Activated T-helper 2 cell treated with anti-CD3 and anti-CD28 coated beads, Interferon-gamma antibody, Interleukin-2, Interleukin-4, amounts not matched to agents 10 μg/mL and 5 μg/mL and 100 μg/mL, durations not matched to agents 14 hours and 24 hours and 36 hours (primary cell): ENCODE measurements at regions not wholly inside any gene's neighbourhood (a gene's known extent, or its start where the extent isn't known, plus 50 kb on each side); places are given as distances from the start of the nearest gene placed in this dataset.

Source experiments
- DNase-seq: peaks from one replicate; pipeline ENCODE4 v3.0.0; 2021; ENCODE audit warnings: low spot score
- H3K27ac Mint-ChIP-seq: one replicate; pipeline ENCODE4 v1.8.0; 2021; ENCODE audit warnings: mixed read lengths
- H3K27me3 Mint-ChIP-seq: one replicate; pipeline ENCODE4 v1.8.0; 2021; ENCODE audit warnings: low read depth, mixed read lengths
- H3K36me3 Mint-ChIP-seq: one replicate; pipeline ENCODE4 v1.8.0; 2021; ENCODE audit warnings: low read depth, mixed read lengths
- H3K4me1 Mint-ChIP-seq: one replicate; pipeline ENCODE4 v1.8.0; 2021; ENCODE audit warnings: low read depth, mixed read lengths
- H3K4me3 Mint-ChIP-seq: one replicate; pipeline ENCODE4 v1.8.0; 2021; ENCODE audit warnings: low read depth, mild to moderate bottlenecking, moderate library complexity, mixed read lengths
- H3K9me3 Mint-ChIP-seq: one replicate; pipeline ENCODE4 v1.8.0; 2021; ENCODE audit warnings: mixed read lengths
- intact Hi-C: fragments of 100-400 bp; cut with micrococcal nuclease; formaldehyde crosslinking; loops from one replicate; pipeline ENCODE4 v1.15.1; 2023

GRCh38 chr12:98172304-98172703, 343.1 kb upstream of the TMPO start:
- Mint-ChIP-seq H3K4me1 (no peaks in the 10 kb centered on the region), H3K27ac (no peak overlapping the region), H3K27me3 (no peaks in the 10 kb centered on the region), H3K36me3 (no peaks in the 10 kb centered on the region), H3K9me3 (no peaks in the 10 kb centered on the region), H3K4me3 (no peak overlapping the region)
- no peak for DNase-seq
- intact Hi-C loops = no loop called here

GRCh38 chr12:98172801-98173200, 342.6 kb upstream of the TMPO start:
- Mint-ChIP-seq H3K27ac (no peak overlapping the region), H3K4me1 (no peaks in the 10 kb centered on the region), H3K9me3 (no peaks in the 10 kb centered on the region), H3K27me3 (no peaks in the 10 kb centered on the region), H3K36me3 (no peaks in the 10 kb centered on the region), H3K4me3 (no peak overlapping the region)
- intact Hi-C loops = no loop called here
- no peak for DNase-seq

GRCh38 chr12:98173773-98174427, 341.5 kb upstream of the TMPO start:
- intact Hi-C loops = no loop called here
- Mint-ChIP-seq H3K27ac (no peak overlapping the region), H3K36me3 (no peaks in the 10 kb centered on the region), H3K4me3 (no peak overlapping the region), H3K4me1 (no peaks in the 10 kb centered on the region), H3K27me3 (no peaks in the 10 kb centered on the region), H3K9me3 (no peaks in the 10 kb centered on the region)
- no peak for DNase-seq

GRCh38 chr12:98174428-98174809, 341.0 kb upstream of the TMPO start:
- no peaks in the 10 kb centered on the region for H3K27me3 Mint-ChIP-seq
- no peak overlapping the region for H3K4me3 Mint-ChIP-seq
- H3K4me1 Mint-ChIP-seq = no peaks in the 10 kb centered on the region
- no peaks in the 10 kb centered on the region for H3K36me3 Mint-ChIP-seq
- H3K9me3 Mint-ChIP-seq = no peaks in the 10 kb centered on the region
- no peak overlapping the region for H3K27ac Mint-ChIP-seq
- intact Hi-C loops = no loop called here
- no peak for DNase-seq

GRCh38 chr12:98178126-98178525, 337.3 kb upstream of the TMPO start:
- no peaks in the 10 kb centered on the region for H3K4me1 Mint-ChIP-seq
- intact Hi-C loops = no loop called here
- DNase-seq = no peak
- no peaks in the 10 kb centered on the region for H3K27me3 Mint-ChIP-seq
- no peak overlapping the region for H3K27ac Mint-ChIP-seq
- H3K9me3 Mint-ChIP-seq = no peaks in the 10 kb centered on the region
- H3K4me3 Mint-ChIP-seq = no peak overlapping the region
- no peaks in the 10 kb centered on the region for H3K36me3 Mint-ChIP-seq

GRCh38 chr12:98179151-98179550, 336.2 kb upstream of the TMPO start:
- no peak for DNase-seq
- intact Hi-C loops = no loop called here
- H3K36me3 Mint-ChIP-seq = no peaks in the 10 kb centered on the region
- no peaks in the 10 kb centered on the region for H3K9me3 Mint-ChIP-seq
- no peak overlapping the region for H3K4me3 Mint-ChIP-seq
- no peaks in the 10 kb centered on the region for H3K4me1 Mint-ChIP-seq
- H3K27me3 Mint-ChIP-seq = no peaks in the 10 kb centered on the region
- H3K27ac Mint-ChIP-seq = no peak overlapping the region

GRCh38 chr12:98180603-98181002, 334.8 kb upstream of the TMPO start:
- Mint-ChIP-seq H3K9me3 (no peaks in the 10 kb centered on the region), H3K36me3 (no peaks in the 10 kb centered on the region), H3K4me3 (no peak overlapping the region), H3K4me1 (no peaks in the 10 kb centered on the region), H3K27ac (no peak overlapping the region), H3K27me3 (no peaks in the 10 kb centered on the region)
- intact Hi-C loops = no loop called here
- DNase-seq = no peak

GRCh38 chr12:98182821-98183220, 332.6 kb upstream of the TMPO start:
- Mint-ChIP-seq H3K27me3 (no peaks in the 10 kb centered on the region), H3K36me3 (no peaks in the 10 kb centered on the region), H3K27ac (no peak overlapping the region), H3K4me3 (no peak overlapping the region), H3K4me1 (no peaks in the 10 kb centered on the region), H3K9me3 (no peaks in the 10 kb centered on the region)
- no peak for DNase-seq
- intact Hi-C loops = no loop called here

GRCh38 chr12:98185606-98186005, 329.8 kb upstream of the TMPO start:
- H3K27ac Mint-ChIP-seq = no peak overlapping the region
- intact Hi-C loops = no loop called here
- H3K36me3 Mint-ChIP-seq = no peaks in the 10 kb centered on the region
- no peaks in the 10 kb centered on the region for H3K9me3 Mint-ChIP-seq
- H3K4me1 Mint-ChIP-seq = no peaks in the 10 kb centered on the region
- no peaks in the 10 kb centered on the region for H3K27me3 Mint-ChIP-seq
- H3K4me3 Mint-ChIP-seq = no peak overlapping the region
- DNase-seq = no peak

- Mint-ChIP-seq H3K4me3 (no peak overlapping the region), H3K27ac (no peak overlapping the region), H3K4me1 (no peaks in the 10 kb centered on the region), H3K9me3 (no peaks in the 10 kb centered on the region), H3K36me3 (no peaks in the 10 kb centered on the region), H3K27me3 (no peaks in the 10 kb centered on the region)
- intact Hi-C loops = no loop called here
- DNase-seq = no peak
Observed at GRCh38 chr12:98188650-98189077, 326.7 kb upstream of the TMPO start.

GRCh38 chr12:98194591-98194990, 320.8 kb upstream of the TMPO start:
- Mint-ChIP-seq H3K36me3 (no peaks in the 10 kb centered on the region), H3K4me3 (no peak overlapping the region), H3K4me1 (no peaks in the 10 kb centered on the region), H3K27me3 (no peaks in the 10 kb centered on the region), H3K9me3 (no peaks in the 10 kb centered on the region), H3K27ac (no peak overlapping the region)
- no peak for DNase-seq
- intact Hi-C loops = no loop called here

GRCh38 chr12:98198261-98198982, 317.0 kb upstream of the TMPO start:
- no peak for DNase-seq
- intact Hi-C loops = no loop called here
- Mint-ChIP-seq H3K27me3 (no peaks in the 10 kb centered on the region), H3K4me3 (no peak overlapping the region), H3K4me1 (no peaks in the 10 kb centered on the region), H3K36me3 (no peaks in the 10 kb centered on the region), H3K27ac (no peak overlapping the region), H3K9me3 (no peaks in the 10 kb centered on the region)

- no peak overlapping the region for H3K27ac Mint-ChIP-seq
- no peaks in the 10 kb centered on the region for H3K36me3 Mint-ChIP-seq
- H3K27me3 Mint-ChIP-seq = no peaks in the 10 kb centered on the region
- no peaks in the 10 kb centered on the region for H3K4me1 Mint-ChIP-seq
- intact Hi-C loops = no loop called here
- no peak overlapping the region for H3K4me3 Mint-ChIP-seq
- no peak for DNase-seq
- H3K9me3 Mint-ChIP-seq = no peaks in the 10 kb centered on the region
Observed at GRCh38 chr12:98208816-98209215, 306.6 kb upstream of the TMPO start.
